ENCODE measurements at regions not wholly inside any gene's neighbourhood (a gene's known extent, or its start where the extent isn't known, plus 50 kb on each side); places are given as distances from the start of the nearest gene placed in this dataset.

GRCh38 chr21:16363518-16363917 is 633.7 kb downstream of the USP25 start:
- peaks cover 0 to 29% (median 2%) of the 10 kb centered on the region in 4 donors for H3K4me1 ChIP-seq
- H3K4me3 ChIP-seq: no peak overlapping the region
- TF ChIP-seq, protein P1, sequence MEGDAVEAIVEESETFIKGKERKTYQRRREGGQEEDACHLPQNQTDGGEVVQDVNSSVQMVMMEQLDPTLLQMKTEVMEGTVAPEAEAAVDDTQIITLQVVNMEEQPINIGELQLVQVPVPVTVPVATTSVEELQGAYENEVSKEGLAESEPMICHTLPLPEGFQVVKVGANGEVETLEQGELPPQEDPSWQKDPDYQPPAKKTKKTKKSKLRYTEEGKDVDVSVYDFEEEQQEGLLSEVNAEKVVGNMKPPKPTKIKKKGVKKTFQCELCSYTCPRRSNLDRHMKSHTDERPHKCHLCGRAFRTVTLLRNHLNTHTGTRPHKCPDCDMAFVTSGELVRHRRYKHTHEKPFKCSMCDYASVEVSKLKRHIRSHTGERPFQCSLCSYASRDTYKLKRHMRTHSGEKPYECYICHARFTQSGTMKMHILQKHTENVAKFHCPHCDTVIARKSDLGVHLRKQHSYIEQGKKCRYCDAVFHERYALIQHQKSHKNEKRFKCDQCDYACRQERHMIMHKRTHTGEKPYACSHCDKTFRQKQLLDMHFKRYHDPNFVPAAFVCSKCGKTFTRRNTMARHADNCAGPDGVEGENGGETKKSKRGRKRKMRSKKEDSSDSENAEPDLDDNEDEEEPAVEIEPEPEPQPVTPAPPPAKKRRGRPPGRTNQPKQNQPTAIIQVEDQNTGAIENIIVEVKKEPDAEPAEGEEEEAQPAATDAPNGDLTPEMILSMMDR (IDR thresholded peaks at IDR 0.05): no peak
- TF ChIP-seq POLR2A (IDR thresholded peaks at IDR 0.05) (no peak), EP300 (IDR thresholded peaks at IDR 0.05) (no peak)
- 60 to 64% methylated on average over 3 of the region's 3 CpGs for WGBS, 2 donors
- peaks cover 0 to 2% (median 0%) of the 10 kb centered on the region in 4 donors for H3K9me3 ChIP-seq
- H3K36me3 ChIP-seq: no peaks in the 10 kb centered on the region
- no peak for DNase-seq (ENCODE audit: low spot score in 2 of 2)
- no peak overlapping the region for H3K27ac ChIP-seq
- no peaks in the 10 kb centered on the region for H3K27me3 ChIP-seq

DNA sequence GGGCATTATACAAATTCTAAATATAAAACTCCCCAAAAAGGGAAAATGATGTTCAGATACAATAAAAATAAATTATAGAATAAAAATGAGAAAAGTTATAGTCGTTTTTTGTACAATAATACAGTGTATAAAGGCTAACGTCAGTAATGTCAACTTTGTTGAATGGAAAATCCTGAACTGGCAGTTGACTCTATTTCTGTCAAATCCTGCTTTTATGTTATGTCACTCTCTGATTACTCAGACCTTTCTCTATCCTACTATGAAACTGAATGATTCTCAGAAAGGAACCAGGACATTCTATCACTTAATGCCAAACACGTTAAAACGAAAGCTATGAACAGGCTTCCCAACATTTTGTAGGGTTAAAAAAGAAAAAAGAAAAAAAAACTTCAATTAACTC is 636.4 kb downstream of the USP25 start:
- Histone ChIP-seq H3K9me3 (no peaks in the 10 kb centered on the region), H3K27me3 (no peaks in the 10 kb centered on the region), H3K27ac (peak overlapping the region in 1 of 4 donors; percentile 29), H3K4me1 (peaks cover 0 to 25% (median 3%) of the 10 kb centered on the region in 4 donors), H3K4me3 (no peak overlapping the region), H3K36me3 (no peaks in the 10 kb centered on the region)
- TF ChIP-seq EP300 (IDR thresholded peaks at IDR 0.05) (no peak), POLR2A (IDR thresholded peaks at IDR 0.05) (no peak)
- TF ChIP-seq, protein P1 (IDR thresholded peaks at IDR 0.05): no peak
- no peak for DNase-seq (ENCODE audit: low spot score in 2 of 2)
- 57 to 61% methylated on average over 4 of the region's 4 CpGs for WGBS, 2 donors

GRCh38 chr21:16367079-16367478 is 637.3 kb downstream of the USP25 start:
- no peak for DNase-seq (ENCODE audit: low spot score in 2 of 2)
- Histone ChIP-seq H3K27ac (no peak overlapping the region), H3K4me1 (peaks cover 0 to 25% (median 3%) of the 10 kb centered on the region in 4 donors), H3K27me3 (no peaks in the 10 kb centered on the region), H3K9me3 (no peaks in the 10 kb centered on the region), H3K4me3 (no peak overlapping the region), H3K36me3 (no peaks in the 10 kb centered on the region)
- WGBS, 2 donors: 57 to 59% methylated on average over 1 of the region's 1 CpG
- TF ChIP-seq EP300 (IDR thresholded peaks at IDR 0.05) (no peak), POLR2A (IDR thresholded peaks at IDR 0.05) (no peak)
- TF ChIP-seq, protein P1 (IDR thresholded peaks at IDR 0.05): no peak

- no peak overlapping the region for H3K4me3 ChIP-seq
- no peaks in the 10 kb centered on the region for H3K27me3 ChIP-seq
- 88% methylated on average over 10 of the region's 10 CpGs for WGBS, 2 donors
- DNase-seq (ENCODE audit: low spot score in 2 of 2): no peak
- no peak overlapping the region for H3K27ac ChIP-seq
- H3K4me1 ChIP-seq: peaks cover 0 to 25% (median 3%) of the 10 kb centered on the region in 4 donors
- TF ChIP-seq POLR2A (IDR thresholded peaks at IDR 0.05) (no peak), EP300 (IDR thresholded peaks at IDR 0.05) (no peak)
- TF ChIP-seq, protein P1 (IDR thresholded peaks at IDR 0.05): no peak
- H3K36me3 ChIP-seq: no peaks in the 10 kb centered on the region
- no peaks in the 10 kb centered on the region for H3K9me3 ChIP-seq
Observed at GRCh38 chr21:16370186-16370585, 640.4 kb downstream of the USP25 start.

DNA sequence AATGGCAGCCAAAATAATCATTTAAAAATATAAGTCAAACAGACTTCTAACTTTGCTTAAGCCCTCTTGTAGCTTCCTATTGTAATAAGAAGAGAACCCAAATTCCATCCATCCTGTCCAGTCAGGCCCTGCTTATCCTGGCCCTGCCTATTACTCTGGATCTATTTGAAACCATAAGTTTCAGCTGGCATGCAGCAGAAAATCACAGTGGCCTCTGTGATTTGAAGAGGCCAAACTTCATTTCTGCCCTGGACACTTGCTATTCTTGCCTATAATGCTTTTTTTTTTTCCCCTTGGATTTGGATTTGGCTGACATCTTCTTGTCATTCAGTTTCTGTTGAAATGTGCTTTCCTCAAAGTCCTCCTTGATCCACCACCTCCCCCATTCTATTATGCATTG is 642.8 kb downstream of the USP25 start:
- Histone ChIP-seq H3K9me3 (no peaks in the 10 kb centered on the region), H3K36me3 (no peaks in the 10 kb centered on the region), H3K4me1 (peaks cover 0 to 27% (median 3%) of the 10 kb centered on the region in 4 donors), H3K27me3 (no peaks in the 10 kb centered on the region), H3K27ac (no peak overlapping the region), H3K4me3 (no peak overlapping the region)
- TF ChIP-seq, protein P1 (IDR thresholded peaks at IDR 0.05): no peak
- no peak for TF ChIP-seq EP300 (IDR thresholded peaks at IDR 0.05)
- no peak for DNase-seq (ENCODE audit: low spot score in 2 of 2)
